Erythroblast (primary cell): ENCODE measurements at regions not wholly inside any gene's neighbourhood (a gene's known extent, or its start where the extent isn't known, plus 50 kb on each side); places are given as distances from the start of the nearest gene placed in this dataset.
"Not testable (repeated sequence)": the region's sequence is repeated elsewhere in the genome, so short reads cannot be mapped to it uniquely, and the experiment has no call there.

ENCODE experiments used
- DNase-seq, 2 experiments: peaks; one replicate each; lab custom pipeline; 2025; lab: John Stamatoyannopoulos, UW
- GATA1 ChIP-seq: IDR thresholded peaks from 2 replicates; pipeline ENCODE4 v1.6.1; 2011; ENCODE audit warnings: low read depth, mild to moderate bottlenecking, control low read depth, low read length, moderate library complexity
- POLR2A ChIP-seq: IDR thresholded peaks from 2 replicates; pipeline ENCODE4 v1.6.1; 2011; ENCODE audit warnings: mild to moderate bottlenecking, low read length

- no peak for TF ChIP-seq POLR2A
- TF ChIP-seq GATA1 = no peak
- no peak for DNase-seq
These were observed 193.0 kb upstream of the ZNF217 start for GRCh38 chr20:53786445-53787267.

GRCh38 chr20:53786071-53786444 is 192.4 kb upstream of the ZNF217 start:
- DNase-seq = no peak
- TF ChIP-seq POLR2A (no peak), GATA1 (no peak)

GRCh38 chr20:53785320-53785719 is 191.7 kb upstream of the ZNF217 start:
- no peak for DNase-seq
- TF ChIP-seq POLR2A = no peak
- no peak for TF ChIP-seq GATA1

GRCh38 chr20:53783768-53784167 is 190.1 kb upstream of the ZNF217 start:
- no peak for TF ChIP-seq GATA1
- no peak for TF ChIP-seq POLR2A
- no peak for DNase-seq

- DNase-seq = no peak
These were observed 189.1 kb upstream of the ZNF217 start for GRCh38 chr20:53782612-53783246.

GRCh38 chr20:53779822-53780221 is 186.2 kb upstream of the ZNF217 start:
- TF ChIP-seq POLR2A = no peak
- no peak for TF ChIP-seq GATA1
- DNase-seq = no peak

More at GRCh38 chr20:53782612-53783246, 189.1 kb upstream of the ZNF217 start:
- TF ChIP-seq GATA1 = no peak
- no peak for TF ChIP-seq POLR2A

GRCh38 chr20:53778736-53779135 is 185.1 kb upstream of the ZNF217 start:
- no peak for DNase-seq

GRCh38 chr20:53778041-53778516 is 184.4 kb upstream of the ZNF217 start:
- no peak for DNase-seq
- TF ChIP-seq GATA1 (no peak), POLR2A (no peak)

More at GRCh38 chr20:53778736-53779135, 185.1 kb upstream of the ZNF217 start:
- no peak for TF ChIP-seq GATA1
- no peak for TF ChIP-seq POLR2A

GRCh38 chr20:53777402-53777801 is 183.8 kb upstream of the ZNF217 start:
- DNase-seq = not testable (repeated sequence)

GRCh38 chr20:53776858-53777257 is 183.2 kb upstream of the ZNF217 start:
- TF ChIP-seq GATA1 (no peak), POLR2A (no peak)
- DNase-seq = no peak

- no peak for DNase-seq
These were observed 181.0 kb upstream of the ZNF217 start for GRCh38 chr20:53774461-53775203.

GRCh38 chr20:53773792-53774401 is 180.3 kb upstream of the ZNF217 start:
- no peak for TF ChIP-seq POLR2A
- TF ChIP-seq GATA1 = no peak
- DNase-seq = no peak

More at GRCh38 chr20:53774461-53775203, 181.0 kb upstream of the ZNF217 start:
- no peak for TF ChIP-seq GATA1
- TF ChIP-seq POLR2A = no peak

- not testable (repeated sequence) for DNase-seq
These were observed 179.6 kb upstream of the ZNF217 start for GRCh38 chr20:53773066-53773791.

- DNase-seq = no peak
- TF ChIP-seq GATA1 (no peak), POLR2A (no peak)
These were observed 175.4 kb upstream of the ZNF217 start for GRCh38 chr20:53769041-53769440.
